Pancreas (tissue), 10 donors: ENCODE measurements at regions not wholly inside any gene's neighbourhood (a gene's known extent, or its start where the extent isn't known, plus 50 kb on each side); places are given as distances from the start of the nearest gene placed in this dataset.

Experiments
- ATAC-seq, 4 donors: fragments of 200-7000 bp; cut with Tn5 transposase; one replicate each; pipeline versions ENCODE4 v1.8.0 to v1.9.1; 2020; ENCODE audit warnings: mild to moderate bottlenecking in 4 of 4, moderate library complexity in 4 of 4
- DNase-seq, 6 donors: peaks; one replicate each; pipeline ENCODE4 v3.0.0-alpha.2; 2020
- FAIRE-seq: peaks from 2 replicates; lab custom pipeline; 2012; peaks lifted over from hg19 to GRCh38; lab: Jason Lieb, UNC
- H3K27ac ChIP-seq, 4 donors: fragments of 200-600 bp; sonication (generic); 1 replicate in 3 of 4; 2 replicates in 1 of 4; pipeline versions ENCODE4 v1.5.0 to v1.8.0; 2020
- H3K27me3 ChIP-seq, 4 donors: fragments of 200-600 bp; one replicate each; pipeline ENCODE4 v1.8.0; 2021
- H3K36me3 ChIP-seq, 3 donors: fragments of 200-600 bp; sonication (generic) in 1 of 3; one replicate each; pipeline versions ENCODE4 v1.5.0 to v1.8.0; 2020 to 2021
- H3K4me1 ChIP-seq, 3 donors: fragments of 200-600 bp; one replicate each; pipeline ENCODE4 v1.8.0; 2021
- H3K4me3 ChIP-seq, 4 donors: fragments of 200-600 bp; sonication (generic) in 2 of 4; one replicate each; pipeline versions ENCODE4 v1.5.0 to v1.8.0; 2020 to 2021
- H3K9me3 ChIP-seq, 4 donors: fragments of 200-600 bp; one replicate each; pipeline ENCODE4 v1.8.0; 2021
- WGBS, 2 donors: extraction: QIAGEN DNeasy Blood & Tissue Kit; methylation state at CpG; one replicate each; pipeline ENCODE4 v1.1.7; 2013; 5-methylcytosine and 5-hydroxymethylcytosine counted together
- intact Hi-C, 3 donors: fragments of 100-400 bp; cut with DNase I; formaldehyde crosslinking; loops; one replicate each; pipeline versions ENCODE4 v1.11.1 to v1.14.2; 2022
- TF ChIP-seq, protein P1 (sequence below), 4 donors: fragments of 200-600 bp; sonication (generic) in 3 of 4; IDR thresholded peaks; one replicate each; pipeline versions ENCODE4 v1.5.0 to v1.8.0; 2021; ENCODE audit warnings: antibody characterized with exemption in 4 of 4
- donor health status: healthy with polysubstance abuse.
- donor health status: DM: no; HTN: no; CAD: no; lungs with moderate emphysema.
- donor health status: DM: no; HTN: no; CAD: no.
- donor health status: control.
- donor health status: control.
- donor health status: Bipolar disorder and iron deficiency.
- donor health status: DM: yes; HTN: yes; CAD: no.
- donor health status: DM: no; HTN: no; CAD: no.
- donor health status: DM: no; HTN: no; CAD: no.
- donor health status: DM: yes; HTN: yes; CAD: no.

GRCh38 chr11:115784796-115785521 lies 280.7 kb upstream of the CADM1 start:
- peak in 1 of 6 donors; percentile 2 for DNase-seq
- peak in 3 of 4 donors; percentile 28 to 48 (median 43) for ATAC-seq
- no peak overlapping the region for H3K4me3 ChIP-seq
- FAIRE-seq = no peak
- intact Hi-C loops = no loop called here
- 51 to 55% methylated on average over 3 of the region's 3 CpGs for WGBS, 2 donors
- TF ChIP-seq, protein P1, sequence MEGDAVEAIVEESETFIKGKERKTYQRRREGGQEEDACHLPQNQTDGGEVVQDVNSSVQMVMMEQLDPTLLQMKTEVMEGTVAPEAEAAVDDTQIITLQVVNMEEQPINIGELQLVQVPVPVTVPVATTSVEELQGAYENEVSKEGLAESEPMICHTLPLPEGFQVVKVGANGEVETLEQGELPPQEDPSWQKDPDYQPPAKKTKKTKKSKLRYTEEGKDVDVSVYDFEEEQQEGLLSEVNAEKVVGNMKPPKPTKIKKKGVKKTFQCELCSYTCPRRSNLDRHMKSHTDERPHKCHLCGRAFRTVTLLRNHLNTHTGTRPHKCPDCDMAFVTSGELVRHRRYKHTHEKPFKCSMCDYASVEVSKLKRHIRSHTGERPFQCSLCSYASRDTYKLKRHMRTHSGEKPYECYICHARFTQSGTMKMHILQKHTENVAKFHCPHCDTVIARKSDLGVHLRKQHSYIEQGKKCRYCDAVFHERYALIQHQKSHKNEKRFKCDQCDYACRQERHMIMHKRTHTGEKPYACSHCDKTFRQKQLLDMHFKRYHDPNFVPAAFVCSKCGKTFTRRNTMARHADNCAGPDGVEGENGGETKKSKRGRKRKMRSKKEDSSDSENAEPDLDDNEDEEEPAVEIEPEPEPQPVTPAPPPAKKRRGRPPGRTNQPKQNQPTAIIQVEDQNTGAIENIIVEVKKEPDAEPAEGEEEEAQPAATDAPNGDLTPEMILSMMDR (IDR thresholded peaks at IDR 0.05) = no peak
- H3K9me3 ChIP-seq = no peaks in the 10 kb centered on the region
- H3K27me3 ChIP-seq = no peaks in the 10 kb centered on the region
- no peaks in the 10 kb centered on the region for H3K4me1 ChIP-seq
- no peak overlapping the region for H3K27ac ChIP-seq
- no peaks in the 10 kb centered on the region for H3K36me3 ChIP-seq

DNA sequence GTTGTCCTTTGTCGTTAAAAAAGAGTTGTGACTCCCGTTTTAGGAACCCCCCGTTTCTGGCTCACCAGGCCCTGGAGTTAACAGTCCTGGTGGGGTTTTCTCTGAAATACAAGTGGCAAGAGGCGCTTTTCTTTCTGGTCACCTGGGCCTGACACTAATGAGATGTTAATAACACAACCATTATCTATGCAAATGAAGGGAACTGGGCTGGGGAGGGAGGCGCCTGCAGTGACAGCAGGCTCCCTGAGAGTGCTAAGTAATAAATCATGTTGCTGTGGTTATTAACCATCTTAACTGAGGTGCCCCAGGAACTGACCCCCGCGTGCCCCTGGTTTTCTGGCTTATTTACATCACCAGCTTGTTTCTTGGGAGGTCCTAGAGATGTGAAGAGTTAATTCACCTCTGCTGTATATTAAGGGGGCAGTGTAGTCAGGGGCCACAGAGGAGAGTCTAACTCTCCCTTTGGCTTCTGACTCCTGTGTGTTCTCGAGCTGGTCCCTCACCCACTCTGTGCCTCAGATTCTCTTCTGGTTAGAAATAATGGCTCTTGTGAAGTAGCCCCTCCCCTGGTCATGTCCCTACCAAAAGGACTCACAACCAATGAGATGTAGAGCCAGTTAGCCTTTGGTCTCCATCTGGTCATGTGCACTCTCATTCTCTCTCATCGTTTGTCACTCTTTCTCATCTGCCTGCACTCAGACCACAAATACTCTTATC lies 276.6 kb upstream of the CADM1 start:
- FAIRE-seq (no peak), DNase-seq (no peak), ATAC-seq (no peak)
- TF ChIP-seq, protein P1 (IDR thresholded peaks at IDR 0.05) = no peak
- H3K36me3 ChIP-seq = no peaks in the 10 kb centered on the region
- no peaks in the 10 kb centered on the region for H3K9me3 ChIP-seq
- whole genome bisulfite sequencing, 2 donors = 50 to 55% methylated on average over 9 of the region's 9 CpGs
- no peak overlapping the region for H3K27ac ChIP-seq
- H3K4me1 ChIP-seq = no peaks in the 10 kb centered on the region
- intact Hi-C loops = no loop called here
- no peak overlapping the region for H3K4me3 ChIP-seq
- H3K27me3 ChIP-seq = no peaks in the 10 kb centered on the region

- FAIRE-seq (no peak), DNase-seq (no peak), ATAC-seq (no peak)
- Histone ChIP-seq H3K4me1 (no peaks in the 10 kb centered on the region), H3K27ac (no peak overlapping the region), H3K27me3 (no peaks in the 10 kb centered on the region), H3K4me3 (no peak overlapping the region), H3K9me3 (no peaks in the 10 kb centered on the region), H3K36me3 (no peaks in the 10 kb centered on the region)
- 70 to 79% methylated on average over 2 of the region's 2 CpGs for WGBS, 2 donors
- intact Hi-C loops = no loop called here
- TF ChIP-seq, protein P1 (IDR thresholded peaks at IDR 0.05) = no peak
These were observed 274.9 kb upstream of the CADM1 start for GRCh38 chr11:115778928-115779650.

- Histone ChIP-seq H3K4me3 (no peak overlapping the region), H3K36me3 (no peaks in the 10 kb centered on the region), H3K4me1 (no peaks in the 10 kb centered on the region), H3K27ac (no peak overlapping the region), H3K27me3 (no peaks in the 10 kb centered on the region), H3K9me3 (no peaks in the 10 kb centered on the region)
- intact Hi-C loops = no loop called here
- 76 to 79% methylated on average over 6 of the region's 6 CpGs for WGBS, 2 donors
- ATAC-seq (no peak), DNase-seq (no peak), FAIRE-seq (no peak)
- TF ChIP-seq, protein P1 (IDR thresholded peaks at IDR 0.05) = no peak
These were observed 272.7 kb upstream of the CADM1 start for GRCh38 chr11:115776916-115777315.
